ENCODE measurements at regions not wholly inside any gene's neighbourhood (a gene's known extent, or its start where the extent isn't known, plus 50 kb on each side); places are given as distances from the start of the nearest gene placed in this dataset.
"Not testable (repeated sequence)": the region's sequence is repeated elsewhere in the genome, so short reads cannot be mapped to it uniquely, and the experiment has no call there.

DNA sequence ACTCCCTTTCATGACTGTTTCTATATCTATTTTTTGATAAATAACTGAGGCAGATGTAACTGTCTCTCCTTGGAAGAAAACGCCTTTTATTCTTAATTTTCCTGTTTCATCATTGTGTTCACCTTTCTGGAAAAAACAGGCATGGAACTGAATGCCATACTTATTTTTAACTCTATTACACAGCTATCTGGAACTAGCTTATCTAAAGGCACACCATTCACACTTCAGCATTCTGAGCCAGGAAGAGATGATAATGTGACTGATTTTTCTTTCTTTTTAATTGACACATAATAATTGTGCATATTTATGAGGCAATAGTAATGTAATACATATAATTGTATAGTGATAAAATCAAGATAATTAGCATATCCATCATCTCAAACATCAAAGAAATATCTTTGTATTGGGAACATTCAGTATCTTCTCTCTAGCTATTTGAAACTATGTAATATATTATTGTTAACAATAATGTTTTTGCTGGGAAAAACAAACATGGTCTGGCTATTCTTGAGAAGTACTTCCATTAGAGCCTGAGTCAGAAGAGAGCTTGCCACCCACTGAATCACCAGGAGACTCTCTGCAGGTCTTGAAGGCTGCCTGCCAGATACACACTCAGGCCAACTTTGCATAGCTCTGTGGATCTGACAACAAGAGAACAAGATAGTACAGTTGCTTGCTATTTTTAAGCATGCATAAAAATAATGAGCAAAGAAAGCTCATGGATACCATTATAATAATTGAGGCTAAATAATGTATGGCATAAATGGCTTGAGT, 501.0 kb upstream of the EDIL3 start:
- no peak for FAIRE-seq

DNA sequence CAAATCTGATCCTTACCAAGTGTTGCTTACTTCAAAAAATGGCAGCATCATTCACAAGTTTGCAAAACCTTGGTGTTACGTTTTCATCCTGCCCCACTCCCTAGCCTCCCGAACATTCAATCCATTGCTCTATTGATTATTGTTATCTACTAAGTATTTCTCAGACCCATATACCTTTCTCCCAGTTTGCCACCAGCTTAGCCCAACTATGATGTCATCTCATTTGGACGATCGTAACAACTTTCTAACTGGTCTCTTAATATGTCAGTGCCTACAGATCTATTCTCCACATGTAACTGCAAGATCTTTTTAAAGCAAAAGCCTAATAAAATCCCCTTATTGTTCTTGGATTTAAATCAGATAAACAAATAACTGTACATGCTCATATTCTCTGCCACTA, 497.1 kb upstream of the EDIL3 start:
- no peak for FAIRE-seq

DNA sequence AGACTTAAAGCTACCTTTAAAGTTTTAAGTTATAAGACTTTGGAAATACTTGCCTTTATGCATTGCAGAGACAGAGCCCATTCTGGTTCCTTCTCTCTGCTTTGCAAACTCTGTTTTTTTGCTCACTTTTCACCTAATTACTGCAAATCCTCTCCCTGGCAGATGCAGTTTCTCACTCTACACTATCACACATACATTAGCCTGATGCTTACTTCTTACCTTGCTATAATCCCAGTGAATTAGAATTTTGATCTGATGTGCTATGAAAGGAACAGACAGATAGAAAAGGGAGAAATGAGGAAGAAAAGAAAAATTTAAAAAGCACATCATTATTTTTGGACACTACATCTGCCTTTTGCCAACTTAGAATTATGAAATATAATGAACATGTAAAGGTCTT, 489.5 kb upstream of the EDIL3 start:
- FAIRE-seq, result no peak

DNA sequence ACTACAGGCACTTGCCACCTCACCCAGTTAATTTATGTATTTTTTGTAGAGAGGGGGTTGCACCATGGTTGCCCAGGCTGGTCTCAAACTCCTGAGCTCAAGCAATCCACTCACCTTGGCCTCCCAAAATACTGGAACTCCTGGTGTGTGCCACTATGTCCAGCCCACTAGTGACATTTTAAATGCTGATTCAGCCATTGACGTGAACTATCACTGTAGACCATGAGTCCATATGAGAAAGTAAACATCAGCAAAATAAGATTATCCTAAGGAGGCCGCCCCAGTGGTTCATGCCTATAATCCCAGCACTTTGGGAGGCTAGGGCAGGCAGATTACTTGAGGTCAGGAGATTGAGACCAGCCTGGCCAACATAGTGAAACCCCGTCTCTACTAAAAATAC, 488.1 kb upstream of the EDIL3 start:
- FAIRE-seq, result no peak

DNA sequence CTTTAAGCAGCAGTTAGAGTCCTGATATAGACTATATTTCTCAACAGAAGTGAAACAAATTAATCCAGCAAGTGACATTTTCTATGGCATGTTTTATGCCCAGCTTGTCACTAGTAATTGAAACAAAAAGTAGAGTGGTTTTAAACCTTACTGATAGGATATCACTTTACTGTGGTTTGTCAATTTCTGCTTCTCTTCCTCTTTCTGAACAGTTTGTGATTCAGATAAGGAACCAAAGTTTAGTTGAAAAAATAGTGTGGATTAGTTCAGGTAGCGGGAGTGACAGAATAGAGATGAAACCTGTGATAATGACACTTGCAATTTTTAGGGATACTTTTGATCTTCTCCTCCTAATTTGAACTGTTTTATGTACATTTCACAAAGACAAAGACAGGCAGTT, 485.7 kb upstream of the EDIL3 start:
- FAIRE-seq, result no peak

DNA sequence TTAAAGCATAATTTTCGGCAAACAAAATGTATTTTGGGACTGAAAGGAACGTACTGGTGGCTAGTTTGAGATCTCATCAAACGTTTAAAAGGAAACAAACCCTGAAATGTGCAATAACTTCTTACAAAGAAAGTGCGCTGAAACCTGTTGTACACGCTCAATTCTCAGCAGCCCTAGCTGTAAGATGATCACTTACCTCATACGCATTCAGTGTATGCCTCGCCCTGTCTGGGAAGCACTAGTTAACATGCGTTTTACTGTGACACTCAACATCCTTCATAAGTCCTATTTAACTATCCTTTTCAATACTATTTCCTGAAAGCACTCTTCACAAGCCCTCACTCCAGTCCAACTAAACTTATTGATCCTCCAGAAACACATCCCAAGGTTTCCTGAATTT, 485.0 kb upstream of the EDIL3 start:
- FAIRE-seq, result no peak

DNA sequence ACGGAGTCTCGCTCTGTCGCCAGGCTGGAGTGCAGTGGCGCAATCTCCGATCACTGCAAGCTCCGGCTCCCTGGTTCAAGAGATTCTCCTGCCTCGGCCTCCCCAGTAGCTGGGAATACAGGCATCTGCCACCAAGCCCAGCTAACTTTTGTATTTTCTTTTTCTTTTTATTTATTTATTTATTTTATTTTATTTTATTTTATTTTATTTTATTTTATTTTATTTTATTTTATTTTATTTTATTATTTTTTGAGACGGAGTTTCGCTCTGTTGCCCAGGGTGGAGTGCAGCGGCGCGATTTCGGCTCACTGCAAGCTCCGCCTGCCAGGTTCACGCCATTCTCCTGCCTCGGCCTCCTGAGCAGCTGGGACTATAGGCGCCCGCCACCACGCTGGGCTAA, 479.3 kb upstream of the EDIL3 start:
- not testable (repeated sequence) for FAIRE-seq

DNA sequence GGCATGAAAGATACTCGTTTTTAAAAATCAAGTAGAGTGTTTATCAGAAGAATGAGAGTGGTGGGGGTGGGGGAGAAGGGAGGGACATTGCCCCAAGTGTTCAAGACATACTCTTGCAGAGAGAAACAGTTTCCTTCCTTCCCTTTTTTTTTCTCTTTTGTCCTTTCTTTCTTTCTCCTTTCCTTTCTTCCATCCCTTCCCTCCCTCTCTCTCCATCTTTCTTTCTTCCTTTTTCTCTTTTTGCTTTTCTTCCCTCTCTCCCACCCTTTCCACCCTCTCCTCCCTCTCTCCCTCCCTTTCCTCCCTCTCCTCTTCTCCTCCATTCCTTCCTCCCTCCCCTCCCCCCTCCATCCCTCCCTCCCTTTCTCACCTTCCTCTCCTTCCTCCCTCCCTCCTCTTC, 478.3 kb upstream of the EDIL3 start:
- no peak for FAIRE-seq

DNA sequence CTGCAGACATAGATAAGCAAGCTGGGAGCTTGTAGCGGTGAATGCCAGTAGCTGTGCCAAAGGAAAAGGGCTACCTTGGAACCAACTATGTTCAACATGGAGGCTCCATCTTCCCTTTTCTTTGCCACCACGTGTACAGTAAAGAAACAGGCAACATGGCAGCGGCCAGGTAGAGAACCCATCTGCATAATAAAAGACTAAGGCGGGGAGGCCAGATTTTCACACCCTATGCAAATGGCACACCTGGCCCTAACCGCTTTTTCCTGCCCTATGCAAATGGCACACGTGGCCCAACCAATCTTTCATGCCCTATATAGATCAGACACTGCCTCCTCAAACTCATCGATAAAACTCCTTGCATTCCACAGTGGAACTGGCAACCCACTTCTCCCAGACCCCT, 477.5 kb upstream of the EDIL3 start:
- no peak for FAIRE-seq

DNA sequence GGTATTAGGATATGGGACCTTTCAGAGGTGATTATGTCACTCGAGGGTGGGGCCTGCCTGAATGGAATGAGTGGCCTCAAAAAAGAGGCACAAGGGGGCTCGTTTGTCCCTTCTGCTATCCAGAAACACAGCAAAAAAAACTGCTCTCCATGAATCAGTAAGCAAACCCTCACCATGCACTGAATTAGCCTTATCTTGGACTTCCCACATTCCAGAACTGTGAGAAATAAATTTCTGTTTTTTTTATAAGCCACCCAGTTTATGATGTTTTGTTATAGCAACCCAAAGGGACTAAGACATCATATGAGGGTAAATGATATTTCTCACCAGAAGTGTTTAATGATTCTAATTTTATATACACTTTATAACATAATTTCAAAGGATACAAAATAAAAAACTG, 476.6 kb upstream of the EDIL3 start:
- no peak for FAIRE-seq

DNA sequence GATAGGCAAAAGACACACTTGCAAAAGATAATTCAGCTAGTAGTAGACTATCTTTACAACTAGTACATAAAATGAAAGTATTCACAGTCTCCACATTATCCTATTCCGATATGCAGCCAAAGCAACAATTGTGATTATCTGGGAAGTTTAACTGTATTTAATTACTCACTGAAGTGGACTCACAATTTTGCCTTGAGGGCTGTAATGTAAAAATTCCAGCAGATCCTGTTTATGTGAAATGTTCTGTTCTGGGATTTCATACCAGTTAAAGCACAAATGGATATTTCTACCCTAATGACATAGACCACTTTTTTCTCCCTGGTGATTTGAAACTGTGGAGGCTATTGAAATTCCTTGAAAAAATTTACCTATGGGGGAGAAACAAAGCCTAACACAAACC, 474.4 kb upstream of the EDIL3 start:
- no peak for FAIRE-seq

DNA sequence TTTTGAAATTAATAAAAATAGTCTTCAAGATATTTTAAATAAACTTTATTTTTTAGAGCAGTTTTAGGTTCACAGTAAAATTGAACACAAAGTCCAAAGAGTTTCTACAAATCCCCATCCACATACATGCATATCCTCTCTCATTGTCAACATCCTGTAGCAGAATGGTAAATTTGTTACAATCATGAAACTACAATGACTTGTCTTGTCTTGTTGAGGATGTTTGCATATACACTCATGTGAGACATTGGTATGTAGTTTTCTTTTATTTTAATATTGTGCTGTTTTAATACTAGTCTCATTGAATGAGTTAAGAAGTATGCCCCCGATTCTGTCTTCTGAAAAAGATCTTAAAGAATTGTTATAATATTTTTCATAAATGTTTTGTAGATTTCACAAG, 447.0 kb upstream of the EDIL3 start:
- no peak for FAIRE-seq

DNA sequence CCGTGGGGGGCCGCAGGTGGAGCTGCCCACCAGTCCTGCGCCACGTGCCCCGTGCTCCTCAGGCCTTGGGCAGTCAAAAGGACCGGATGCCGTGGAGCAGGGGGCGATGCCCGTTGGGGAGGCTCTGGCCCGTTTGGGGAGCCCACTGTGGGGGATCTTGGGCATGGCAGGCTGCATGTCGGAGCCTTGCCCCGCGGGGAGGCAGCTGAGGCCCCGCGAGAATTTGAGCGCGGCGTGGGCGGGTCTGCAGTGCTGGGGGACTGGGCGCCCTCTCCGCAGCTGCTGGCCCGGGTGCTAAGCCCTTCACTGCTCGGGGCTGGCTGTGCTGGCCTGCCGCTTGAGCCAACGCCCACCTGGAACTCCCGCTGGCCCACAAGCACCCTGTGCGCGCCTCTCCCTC, 445.6 kb upstream of the EDIL3 start:
- no peak for FAIRE-seq

DNA sequence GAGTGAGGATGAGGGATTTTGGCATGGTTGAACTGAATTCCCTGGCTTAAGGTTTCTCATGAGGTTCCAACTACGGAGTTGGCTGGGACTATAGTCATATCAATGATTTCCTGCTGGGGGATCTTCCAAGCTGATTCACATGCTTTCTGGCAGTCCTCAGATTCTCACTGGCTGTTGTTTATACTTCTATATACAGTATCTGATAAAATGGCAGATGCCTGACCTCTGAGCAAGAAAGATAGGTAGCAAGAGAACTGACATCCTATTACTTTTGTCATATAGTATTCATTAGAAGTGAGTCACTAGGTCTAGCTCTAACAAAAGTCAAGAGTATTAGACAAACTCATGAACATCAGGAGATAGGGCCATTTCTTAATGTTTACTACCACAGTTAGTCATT, 440.9 kb upstream of the EDIL3 start:
- FAIRE-seq, result no peak

DNA sequence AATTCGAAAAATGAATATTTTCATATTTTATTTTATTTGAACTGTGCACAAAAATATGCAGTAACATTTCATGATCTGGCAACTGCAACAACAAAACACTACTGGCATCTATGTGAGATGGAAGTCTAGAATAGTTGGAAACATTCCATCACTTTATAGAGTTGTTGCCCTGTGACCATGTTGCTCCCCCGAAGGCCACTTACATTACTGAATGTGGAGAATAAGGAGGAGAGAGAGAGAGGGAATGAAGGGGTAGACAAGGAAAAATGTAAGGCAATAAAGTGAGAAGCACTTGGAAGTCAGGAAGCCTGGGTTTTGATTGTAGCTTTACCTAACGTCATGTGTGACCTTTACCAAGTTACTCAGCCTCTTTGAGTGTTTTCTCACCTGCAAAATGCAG, 437.2 kb upstream of the EDIL3 start:
- no peak for FAIRE-seq

DNA sequence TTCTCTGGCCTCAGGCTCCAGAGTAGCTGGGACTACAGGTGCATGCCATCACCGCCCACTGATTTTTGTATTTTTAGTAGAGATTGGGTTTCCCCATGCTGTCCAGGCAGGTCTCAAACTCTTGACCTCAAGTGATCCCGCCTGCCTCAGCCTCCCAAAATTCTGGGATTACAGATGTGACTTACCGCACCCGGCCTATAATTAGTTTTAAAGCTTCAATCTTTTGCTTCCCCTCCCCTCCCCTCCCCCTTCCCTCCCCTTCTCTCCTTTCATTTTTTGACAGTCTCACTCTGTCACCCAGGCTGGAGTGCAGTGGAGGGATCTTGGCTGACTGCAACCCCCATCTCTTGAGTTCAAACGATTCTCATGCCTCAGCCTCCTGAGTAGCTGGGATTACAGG, 433.3 kb upstream of the EDIL3 start:
- no peak for FAIRE-seq

DNA sequence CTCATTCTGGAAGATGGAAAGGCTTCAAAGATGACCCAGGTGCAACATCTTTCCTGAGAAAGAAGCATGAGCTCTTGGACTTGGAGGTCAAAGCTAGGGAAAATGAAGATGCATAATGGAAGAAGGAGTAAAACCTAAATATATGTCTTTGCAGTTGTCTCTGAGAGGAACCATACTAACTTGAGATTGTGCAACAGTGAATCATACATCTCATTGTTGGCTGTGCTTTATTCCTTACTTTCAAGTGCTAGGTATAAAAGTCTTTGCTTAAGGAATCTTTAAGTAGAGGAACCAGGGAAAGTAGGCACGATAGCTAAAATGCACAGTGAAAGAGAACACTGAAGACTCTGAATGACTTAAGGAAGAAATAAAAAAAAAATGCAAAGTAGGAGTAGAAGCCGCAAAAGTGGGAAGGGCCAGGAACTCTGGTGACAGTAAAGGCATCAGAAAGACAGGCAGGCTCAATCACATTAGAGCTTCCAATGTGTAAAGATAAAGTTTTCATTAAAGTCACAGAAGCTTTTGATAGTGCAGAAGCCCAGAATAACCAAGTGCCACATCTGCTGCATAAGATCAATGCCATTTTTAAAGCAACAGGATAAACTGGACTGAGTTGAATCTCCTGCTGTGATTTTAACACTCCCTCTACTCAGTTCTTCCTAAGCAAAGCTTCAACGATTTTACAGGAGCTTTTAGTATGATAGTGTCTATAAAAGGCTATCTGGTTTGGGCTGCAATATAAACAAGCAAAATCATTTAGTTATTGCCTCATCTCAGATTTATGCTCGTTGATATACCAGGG, 432.3 kb upstream of the EDIL3 start:
- no peak for FAIRE-seq

DNA sequence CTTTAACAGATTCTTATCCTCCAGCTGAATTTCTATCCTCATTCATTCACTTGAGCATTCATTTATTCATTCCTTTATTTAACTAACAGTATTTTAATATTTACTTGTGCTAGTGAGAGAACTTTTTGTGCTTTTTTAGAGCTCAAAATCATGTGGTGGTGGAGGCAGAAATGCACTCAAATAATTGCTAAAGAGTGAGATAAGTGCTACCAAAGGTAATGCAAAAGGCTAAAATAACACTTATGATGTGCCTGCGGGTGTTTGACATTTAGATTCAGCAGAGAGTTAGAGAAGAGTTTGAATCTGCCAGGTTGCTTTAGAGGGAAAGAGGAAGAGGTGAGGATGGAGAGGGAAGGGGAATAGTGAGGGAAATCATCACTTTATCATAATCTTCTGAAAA, 431.5 kb upstream of the EDIL3 start:
- no peak for FAIRE-seq

DNA sequence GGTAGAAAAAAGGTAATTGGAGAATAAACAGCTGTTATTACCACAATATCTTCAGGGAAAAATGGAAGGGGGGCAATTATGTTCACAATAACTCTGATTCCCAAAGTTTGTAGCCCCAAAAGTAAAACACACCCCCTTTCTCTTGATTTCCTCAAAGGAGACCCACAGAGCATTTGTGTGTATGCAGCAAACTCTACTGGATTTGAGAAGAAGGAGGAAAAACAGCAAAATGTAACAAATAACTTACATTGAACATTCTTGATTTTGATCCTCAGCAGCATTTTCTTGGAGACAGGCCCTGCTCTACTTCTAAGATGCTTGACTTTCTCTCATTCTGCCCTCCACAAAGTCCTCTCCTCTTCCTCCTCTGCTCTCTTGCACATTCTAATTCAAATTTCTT, 420.8 kb upstream of the EDIL3 start:
- no peak for FAIRE-seq

DNA sequence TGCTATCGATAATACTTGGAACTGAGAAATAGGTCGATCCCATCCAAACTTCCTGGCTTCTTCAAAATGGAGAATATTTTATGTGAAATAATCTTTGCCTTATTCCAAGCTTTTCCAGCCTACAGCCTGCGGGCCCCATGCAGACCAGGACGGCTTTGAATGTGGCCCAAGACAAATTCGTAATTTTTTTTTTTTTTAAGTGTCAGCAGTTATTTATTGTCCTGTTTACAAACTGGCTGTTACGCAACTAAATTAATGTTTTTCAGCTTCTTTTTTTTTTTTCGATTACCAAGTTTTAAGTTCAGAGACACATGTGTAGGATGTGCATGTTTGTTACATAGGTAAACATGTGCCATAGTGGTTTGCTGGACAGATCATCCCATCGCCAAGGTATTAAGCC, 411.7 kb upstream of the EDIL3 start:
- no peak for FAIRE-seq

DNA sequence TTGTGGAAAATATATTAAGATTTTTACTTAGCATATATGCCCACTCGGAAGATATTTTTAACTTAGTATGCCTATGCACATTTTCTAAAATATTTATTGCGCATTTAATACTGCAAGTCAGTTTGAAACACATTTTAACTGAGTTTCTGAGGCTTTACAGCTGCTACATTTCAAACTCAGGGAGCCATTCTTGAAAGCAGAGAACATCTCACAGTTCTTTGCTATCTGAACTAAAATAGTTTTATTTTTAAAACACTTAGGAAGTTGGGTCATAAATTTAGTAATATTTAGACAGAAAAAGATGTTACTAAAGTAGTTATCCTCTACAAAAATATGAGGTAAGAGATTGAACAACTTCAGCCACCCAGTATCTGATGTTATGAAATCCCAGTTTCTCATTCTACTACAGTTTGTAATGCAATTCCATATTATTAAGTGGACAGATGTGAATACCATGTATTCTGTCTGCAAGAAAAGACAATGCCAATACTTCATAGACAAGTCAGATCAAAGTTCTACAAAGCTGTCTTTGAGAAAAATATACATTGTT, 409.9 kb upstream of the EDIL3 start:
- no peak for FAIRE-seq

DNA sequence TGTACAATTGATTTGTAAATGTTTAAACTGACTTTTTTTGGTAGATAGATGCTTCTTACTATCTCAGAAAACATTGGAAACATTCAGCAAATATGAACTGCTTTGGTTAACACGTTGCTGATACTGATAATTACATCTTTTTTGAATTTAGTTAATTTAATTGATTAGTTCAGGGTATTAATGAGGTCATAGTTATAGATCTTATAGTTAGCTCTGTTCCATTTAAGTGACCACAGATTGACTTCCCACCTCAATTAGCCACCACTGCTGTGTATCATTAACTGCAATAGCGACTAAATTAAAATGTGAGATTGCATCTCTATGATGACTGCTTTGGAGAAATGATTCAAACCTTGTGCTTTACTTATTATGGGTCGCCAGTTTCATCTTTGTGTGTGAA, 407.1 kb upstream of the EDIL3 start:
- FAIRE-seq, result no peak

DNA sequence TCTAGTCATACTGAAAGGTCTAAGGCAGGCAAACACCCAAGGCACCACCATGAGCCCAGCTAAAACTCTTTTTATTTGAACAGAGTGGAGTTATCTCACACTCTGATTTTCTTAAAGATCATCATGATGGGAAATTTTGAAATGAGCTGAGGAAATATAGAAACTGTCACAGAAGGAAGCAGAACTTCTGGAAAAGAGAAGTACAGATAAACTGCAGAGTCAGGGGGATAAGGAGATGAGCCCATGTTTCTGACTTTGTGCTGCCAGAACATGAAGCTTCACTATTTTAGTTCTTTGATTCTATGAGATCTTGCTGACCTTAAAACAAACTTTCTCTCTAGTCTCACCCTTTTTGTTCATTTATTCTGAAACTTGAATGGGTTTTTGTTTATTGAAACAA, 406.5 kb upstream of the EDIL3 start:
- no peak for FAIRE-seq

DNA sequence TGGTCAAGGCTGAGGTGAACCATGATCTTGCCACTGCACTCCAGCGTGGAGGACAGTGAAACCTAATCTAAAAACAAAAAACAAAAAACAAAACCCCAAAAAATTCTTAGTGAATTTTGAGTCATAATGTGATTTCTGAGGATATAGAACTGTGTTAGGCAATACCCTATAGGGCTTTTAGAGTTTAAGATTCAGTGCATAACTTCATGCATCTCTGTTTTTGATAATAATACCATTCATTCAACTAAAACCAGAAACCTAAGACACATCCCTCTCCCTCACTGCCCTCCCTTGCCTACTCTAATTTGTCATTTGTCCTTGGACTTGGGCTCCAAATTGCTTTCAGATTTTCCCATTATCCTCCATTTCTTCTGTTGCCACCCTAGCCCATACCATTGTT, 405.7 kb upstream of the EDIL3 start:
- no peak for FAIRE-seq
